HCT116 (cell line): ENCODE measurements at regions not wholly inside any gene's neighbourhood (a gene's known extent, or its start where the extent isn't known, plus 50 kb on each side); places are given as distances from the start of the nearest gene placed in this dataset.

Experiments used
- ATAC-seq: fragments of 200-7000 bp; cut with Tn5 transposase; 2 replicates; pipeline ENCODE4 v1.9.1; 2020; ENCODE audit warnings: mild to moderate bottlenecking, moderate library complexity
- BruUV-seq: library from RNA; stranded (reverse); fragments of 400-500 nt; replicated peaks from 2 replicates; lab custom pipeline; 2021; lab: Mats Ljungman, UMichigan
- CTCF ChIA-PET: fragments of 300-600 bp; sonication (Branson Sonifier 250); formaldehyde crosslinking; loops from one replicate; lab custom pipeline; 2021; ENCODE audit warnings: antibody characterized with exemption; lab: Charles Lee
- POLR2A ChIA-PET: fragments of 300-600, 350-600 bp; sonication (Branson Sonifier 250); formaldehyde crosslinking; loops from one replicate; lab custom pipeline; 2021; ENCODE audit warnings: antibody characterized with exemption; lab: Charles Lee
- RAD21 ChIA-PET, 2 experiments: fragments of 300-600 bp; sonication (Branson Sonifier 250); formaldehyde crosslinking; loops; one replicate each; lab custom pipeline; 2023; ENCODE audit warnings: low total read pairs in 2 of 2; ENCODE audit not compliant: uncharacterized antibody in 2 of 2, unreplicated experiment in 2 of 2, low non-redundant PET in 1 of 2; lab: Charles Lee
- DNase-seq: peaks from one replicate; pipeline ENCODE4 v3.0.0-alpha.2; 2010; ENCODE audit warnings: low read depth, low spot score
- H2AFZ ChIP-seq: fragments of 200-600 bp; shearing (Covaris generic), sonication (generic); 2 replicates; pipeline ENCODE4 v1.6.1; 2017; ENCODE audit warnings: low read depth, mixed run types, mixed read lengths, antibody characterized with exemption, low read length; ENCODE audit not compliant: poor library complexity, severe bottlenecking
- H3K27ac ChIP-seq: 2 replicates; pipeline ENCODE4 v1.5.1; 2012; ENCODE audit warnings: low read depth, low read length
- H3K27me3 ChIP-seq: fragments of 200-600 bp; sonication (generic); 2 replicates; pipeline ENCODE4 v1.6.1; 2016; ENCODE audit warnings: mixed run types, low read length, mixed read lengths; ENCODE audit not compliant: insufficient read depth
- H3K36me3 ChIP-seq, 2 experiments: fragments of 200-500 bp in 1 of 2; fragments of 200-600 bp in 1 of 2; sonication (Bioruptor generic) in 1 of 2; sonication (generic) in 1 of 2; 2 replicates each; pipeline versions ENCODE4 v1.5.1 to v1.6.1; 2014 to 2016; ENCODE audit warnings: low read length in 2 of 2, inconsistent platforms in 1 of 2, mixed read lengths in 1 of 2, mixed run types in 1 of 2; ENCODE audit not compliant: insufficient read depth in 2 of 2, control insufficient read depth in 1 of 2
- H3K4me1 ChIP-seq, 2 experiments: fragments of 200-600 bp in 1 of 2; sonication (generic) in 1 of 2; 2 replicates each; pipeline versions ENCODE4 v1.5.1 to v1.6.1; 2012 to 2017; ENCODE audit warnings: low read length in 2 of 2, inconsistent platforms in 1 of 2, mild to moderate bottlenecking in 1 of 2, mixed read lengths in 1 of 2, mixed run types in 1 of 2, moderate library complexity in 1 of 2; ENCODE audit not compliant: insufficient read depth in 2 of 2, control insufficient read depth in 1 of 2
- H3K4me2 ChIP-seq: fragments of 200-600 bp; sonication (generic); 2 replicates; pipeline ENCODE4 v1.6.1; 2017; ENCODE audit warnings: mixed run types, low read length, mixed read lengths
- H3K4me3 ChIP-seq, 2 experiments: fragments of 200-600 bp in 1 of 2; sonication (generic) in 1 of 2; replicated peaks in 1 of 2; 2 replicates each; pipeline ENCODE4 v1.5.1; 2011 to 2016; ENCODE audit warnings: low read length in 2 of 2, control low read depth in 1 of 2, low read depth in 1 of 2, mild to moderate bottlenecking in 1 of 2, mixed read lengths in 1 of 2, mixed run types in 1 of 2
- H3K79me2 ChIP-seq: fragments of 200-600 bp; sonication (generic); 2 replicates; pipeline ENCODE4 v1.6.1; 2017; ENCODE audit warnings: mild to moderate bottlenecking, mixed run types, low read length, moderate library complexity, mixed read lengths; ENCODE audit not compliant: insufficient read depth
- H3K9ac ChIP-seq: fragments of 200-600 bp; sonication (generic); 2 replicates; pipeline ENCODE4 v1.6.1; 2016; ENCODE audit warnings: low read length, mixed read lengths
- H3K9me2 ChIP-seq: fragments of 200-600 bp; sonication (generic), shearing (Covaris generic); 2 replicates; pipeline ENCODE4 v1.6.1; 2017; ENCODE audit warnings: mixed run types, mild to moderate bottlenecking, moderate library complexity; ENCODE audit not compliant: insufficient read depth
- H3K9me3 ChIP-seq, 2 experiments: fragments of 200-500 bp in 1 of 2; fragments of 200-600 bp in 1 of 2; sonication (Bioruptor generic) in 1 of 2; sonication (generic) in 1 of 2; 2 replicates each; pipeline ENCODE4 v1.6.1; 2014 to 2017; ENCODE audit warnings: low read length in 2 of 2, mixed read lengths in 2 of 2, inconsistent platforms in 1 of 2, low read depth in 1 of 2, mild to moderate bottlenecking in 1 of 2, mixed run types in 1 of 2, moderate library complexity in 1 of 2; ENCODE audit not compliant: control insufficient read depth in 1 of 2, insufficient read depth in 1 of 2
- H4K20me1 ChIP-seq: fragments of 200-600 bp; sonication (generic), shearing (Covaris generic); 2 replicates; pipeline ENCODE4 v1.6.1; 2017; ENCODE audit warnings: mixed run types, mild to moderate bottlenecking, moderate library complexity; ENCODE audit not compliant: insufficient read depth
- CBX3 ChIP-seq: IDR thresholded peaks from 2 replicates; pipeline ENCODE4 v1.6.1; 2012; ENCODE audit warnings: low read depth
- CEBPB ChIP-seq: IDR thresholded peaks from 2 replicates; pipeline ENCODE4 v1.6.1; 2012; ENCODE audit warnings: low read depth
- ELF1 ChIP-seq: IDR thresholded peaks from 2 replicates; pipeline ENCODE4 v1.6.1; 2012; ENCODE audit warnings: low read depth, borderline replicate concordance
- EZH2 ChIP-seq: fragments of 200-600 bp; sonication (generic); IDR thresholded peaks from 2 replicates; pipeline ENCODE4 v1.6.1; 2017; ENCODE audit warnings: antibody characterized with exemption, mixed run types
- EZH2phosphoT487 ChIP-seq: fragments of 200-600 bp; IDR thresholded peaks from 2 replicates; pipeline ENCODE4 v1.6.1; 2018; ENCODE audit warnings: antibody characterized with exemption, borderline replicate concordance
- FOSL1 ChIP-seq: IDR thresholded peaks from 2 replicates; pipeline ENCODE4 v1.6.1; 2012; ENCODE audit warnings: low read depth
- POLR2AphosphoS5 ChIP-seq: IDR thresholded peaks from 2 replicates; pipeline ENCODE4 v1.6.1; 2011; ENCODE audit warnings: mild to moderate bottlenecking, low read depth, low read length, moderate library complexity
- SP1 ChIP-seq: IDR thresholded peaks from 2 replicates; pipeline ENCODE4 v1.6.1; 2012; ENCODE audit warnings: low read depth
- SRF ChIP-seq: IDR thresholded peaks from 2 replicates; pipeline ENCODE4 v1.6.1; 2012; ENCODE audit warnings: low read depth
- ZFX ChIP-seq: fragments of 450-650 bp; IDR thresholded peaks from 2 replicates; pipeline ENCODE4 v1.6.1; 2017
- ZNF274 ChIP-seq: fragments of 200-500 bp; sonication (Bioruptor generic); IDR thresholded peaks from 2 replicates; pipeline ENCODE4 v1.6.1; 2014; ENCODE audit warnings: mild to moderate bottlenecking, low read depth, low read length, inconsistent platforms
- intact Hi-C: fragments of 100-400 bp; cut with micrococcal nuclease; formaldehyde crosslinking; loops from 2 replicates; pipeline ENCODE4 v1.10.0; 2022
- TF ChIP-seq, protein P1 (sequence below): IDR thresholded peaks from 2 replicates; pipeline ENCODE4 v1.6.1; 2011; ENCODE audit warnings: mild to moderate bottlenecking, low read length, moderate library complexity; ENCODE audit not compliant: insufficient replicate concordance; ENCODE audit errors: extremely low read depth
- TF ChIP-seq, protein P2 (sequence below), 3 experiments: fragments of 200-600 bp in 1 of 3; sonication (generic) in 1 of 3; IDR thresholded peaks in 2 of 3; conservative IDR thresholded peaks in 1 of 3; 2 replicates each; pipeline ENCODE4 v1.5.1; 2012 to 2017; ENCODE audit warnings: low read depth in 2 of 3, low read length in 2 of 3, antibody characterized with exemption in 1 of 3, borderline replicate concordance in 1 of 3, control low read depth in 1 of 3, mild to moderate bottlenecking in 1 of 3, mixed read lengths in 1 of 3, mixed run types in 1 of 3, moderate library complexity in 1 of 3; ENCODE audit not compliant: insufficient read depth in 1 of 3
- TF ChIP-seq, protein P3 (sequence below): IDR thresholded peaks from 2 replicates; pipeline ENCODE4 v1.6.1; 2012
- TF ChIP-seq, protein P4 (sequence below): IDR thresholded peaks from 2 replicates; pipeline ENCODE4 v1.6.1; 2012; ENCODE audit warnings: low read depth

DNA sequence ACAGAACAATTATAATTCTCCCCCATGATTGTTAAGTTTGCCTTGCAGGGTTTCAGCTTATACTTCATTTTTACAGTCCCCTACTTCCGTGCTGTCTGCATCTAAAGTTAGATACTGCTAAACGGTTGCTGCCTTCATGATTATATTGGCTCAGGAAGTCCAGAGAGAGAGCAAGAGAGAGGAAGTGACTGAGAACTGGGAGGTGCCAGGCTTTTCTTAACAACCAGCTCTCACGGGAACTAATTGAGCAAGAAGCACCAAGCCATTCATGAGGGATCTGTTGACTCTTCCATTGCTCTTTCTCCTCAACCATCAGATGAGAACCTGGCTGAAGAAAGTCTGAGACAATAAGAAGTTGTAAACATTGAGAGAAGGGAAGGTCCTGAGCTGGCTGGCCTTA is 125.5 kb upstream of the SIX2 start (continued):
- TF ChIP-seq, protein P1, sequence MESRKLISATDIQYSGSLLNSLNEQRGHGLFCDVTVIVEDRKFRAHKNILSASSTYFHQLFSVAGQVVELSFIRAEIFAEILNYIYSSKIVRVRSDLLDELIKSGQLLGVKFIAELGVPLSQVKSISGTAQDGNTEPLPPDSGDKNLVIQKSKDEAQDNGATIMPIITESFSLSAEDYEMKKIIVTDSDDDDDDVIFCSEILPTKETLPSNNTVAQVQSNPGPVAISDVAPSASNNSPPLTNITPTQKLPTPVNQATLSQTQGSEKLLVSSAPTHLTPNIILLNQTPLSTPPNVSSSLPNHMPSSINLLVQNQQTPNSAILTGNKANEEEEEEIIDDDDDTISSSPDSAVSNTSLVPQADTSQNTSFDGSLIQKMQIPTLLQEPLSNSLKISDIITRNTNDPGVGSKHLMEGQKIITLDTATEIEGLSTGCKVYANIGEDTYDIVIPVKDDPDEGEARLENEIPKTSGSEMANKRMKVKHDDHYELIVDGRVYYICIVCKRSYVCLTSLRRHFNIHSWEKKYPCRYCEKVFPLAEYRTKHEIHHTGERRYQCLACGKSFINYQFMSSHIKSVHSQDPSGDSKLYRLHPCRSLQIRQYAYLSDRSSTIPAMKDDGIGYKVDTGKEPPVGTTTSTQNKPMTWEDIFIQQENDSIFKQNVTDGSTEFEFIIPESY = no peak
- TF ChIP-seq EZH2phosphoT487 = no peak
- no peak for TF ChIP-seq CEBPB
- no peak for TF ChIP-seq CBX3
- TF ChIP-seq SRF = no peak

DNA sequence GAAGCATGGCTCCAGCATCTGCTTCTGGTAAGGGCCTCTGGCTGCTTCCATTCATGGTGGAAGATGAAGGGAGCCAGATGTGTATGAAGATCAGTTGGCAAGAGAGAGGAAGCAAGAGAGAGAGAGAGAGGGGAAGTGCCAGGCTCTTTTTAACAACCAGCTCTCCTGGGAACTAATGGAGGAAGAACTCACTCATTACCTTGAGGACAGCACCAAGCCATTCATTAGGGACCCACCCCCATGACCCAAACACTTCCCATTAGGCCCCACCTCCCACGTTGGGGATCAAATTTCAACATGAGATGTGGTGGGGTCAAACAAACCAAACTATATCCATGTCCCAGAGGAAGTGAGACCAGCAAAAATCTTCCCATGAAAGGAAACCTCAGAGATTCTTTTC is 124.8 kb upstream of the SIX2 start:
- DNase-seq (no peak), ATAC-seq (no peak)
- Histone ChIP-seq H3K9ac (no peak overlapping the region), H3K27ac (no peak overlapping the region), H3K4me2 (no peak overlapping the region), H3K4me1 (peaks cover 0 to under 1% of the 10 kb centered on the region in 2 experiments; a peak in 1 of 4 replicates), H3K9me3 (no peaks in the 10 kb centered on the region), H3K4me3 (no peak overlapping the region), H4K20me1 (no peaks in the 10 kb centered on the region), H3K36me3 (no peaks in the 10 kb centered on the region), H3K27me3 (peaks cover 6% of the 10 kb centered on the region; the same call in 1 of the 2 replicates), H2AFZ (no peak overlapping the region), H3K79me2 (no peaks in the 10 kb centered on the region), H3K9me2 (no peaks in the 10 kb centered on the region)
- CTCF ChIA-PET = no interaction called here
- POLR2A ChIA-PET = no interaction called here
- intact Hi-C loops = no loop called here
- TF ChIP-seq EZH2 (no peak), FOSL1 (no peak), ZFX (no peak), CEBPB (no peak), ZNF274 (no peak), POLR2AphosphoS5 (no peak), SRF (no peak), ELF1 (no peak), SP1 (no peak), CBX3 (no peak), EZH2phosphoT487 (no peak)
- TF ChIP-seq, protein P2, sequence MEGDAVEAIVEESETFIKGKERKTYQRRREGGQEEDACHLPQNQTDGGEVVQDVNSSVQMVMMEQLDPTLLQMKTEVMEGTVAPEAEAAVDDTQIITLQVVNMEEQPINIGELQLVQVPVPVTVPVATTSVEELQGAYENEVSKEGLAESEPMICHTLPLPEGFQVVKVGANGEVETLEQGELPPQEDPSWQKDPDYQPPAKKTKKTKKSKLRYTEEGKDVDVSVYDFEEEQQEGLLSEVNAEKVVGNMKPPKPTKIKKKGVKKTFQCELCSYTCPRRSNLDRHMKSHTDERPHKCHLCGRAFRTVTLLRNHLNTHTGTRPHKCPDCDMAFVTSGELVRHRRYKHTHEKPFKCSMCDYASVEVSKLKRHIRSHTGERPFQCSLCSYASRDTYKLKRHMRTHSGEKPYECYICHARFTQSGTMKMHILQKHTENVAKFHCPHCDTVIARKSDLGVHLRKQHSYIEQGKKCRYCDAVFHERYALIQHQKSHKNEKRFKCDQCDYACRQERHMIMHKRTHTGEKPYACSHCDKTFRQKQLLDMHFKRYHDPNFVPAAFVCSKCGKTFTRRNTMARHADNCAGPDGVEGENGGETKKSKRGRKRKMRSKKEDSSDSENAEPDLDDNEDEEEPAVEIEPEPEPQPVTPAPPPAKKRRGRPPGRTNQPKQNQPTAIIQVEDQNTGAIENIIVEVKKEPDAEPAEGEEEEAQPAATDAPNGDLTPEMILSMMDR (IDR thresholded peaks at IDR 0.05 in 2 of 3, conservative IDR thresholded peaks at IDR 0.05 in 1 of 3; ENCODE audit: borderline replicate concordance in 1 of 3, insufficient read depth in 1 of 3, low read depth in 2 of 3, low read length in 2 of 3) = no peak
- TF ChIP-seq, protein P1 = no peak
- TF ChIP-seq, protein P3, sequence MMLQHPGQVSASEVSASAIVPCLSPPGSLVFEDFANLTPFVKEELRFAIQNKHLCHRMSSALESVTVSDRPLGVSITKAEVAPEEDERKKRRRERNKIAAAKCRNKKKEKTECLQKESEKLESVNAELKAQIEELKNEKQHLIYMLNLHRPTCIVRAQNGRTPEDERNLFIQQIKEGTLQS = no peak
- TF ChIP-seq, protein P4, sequence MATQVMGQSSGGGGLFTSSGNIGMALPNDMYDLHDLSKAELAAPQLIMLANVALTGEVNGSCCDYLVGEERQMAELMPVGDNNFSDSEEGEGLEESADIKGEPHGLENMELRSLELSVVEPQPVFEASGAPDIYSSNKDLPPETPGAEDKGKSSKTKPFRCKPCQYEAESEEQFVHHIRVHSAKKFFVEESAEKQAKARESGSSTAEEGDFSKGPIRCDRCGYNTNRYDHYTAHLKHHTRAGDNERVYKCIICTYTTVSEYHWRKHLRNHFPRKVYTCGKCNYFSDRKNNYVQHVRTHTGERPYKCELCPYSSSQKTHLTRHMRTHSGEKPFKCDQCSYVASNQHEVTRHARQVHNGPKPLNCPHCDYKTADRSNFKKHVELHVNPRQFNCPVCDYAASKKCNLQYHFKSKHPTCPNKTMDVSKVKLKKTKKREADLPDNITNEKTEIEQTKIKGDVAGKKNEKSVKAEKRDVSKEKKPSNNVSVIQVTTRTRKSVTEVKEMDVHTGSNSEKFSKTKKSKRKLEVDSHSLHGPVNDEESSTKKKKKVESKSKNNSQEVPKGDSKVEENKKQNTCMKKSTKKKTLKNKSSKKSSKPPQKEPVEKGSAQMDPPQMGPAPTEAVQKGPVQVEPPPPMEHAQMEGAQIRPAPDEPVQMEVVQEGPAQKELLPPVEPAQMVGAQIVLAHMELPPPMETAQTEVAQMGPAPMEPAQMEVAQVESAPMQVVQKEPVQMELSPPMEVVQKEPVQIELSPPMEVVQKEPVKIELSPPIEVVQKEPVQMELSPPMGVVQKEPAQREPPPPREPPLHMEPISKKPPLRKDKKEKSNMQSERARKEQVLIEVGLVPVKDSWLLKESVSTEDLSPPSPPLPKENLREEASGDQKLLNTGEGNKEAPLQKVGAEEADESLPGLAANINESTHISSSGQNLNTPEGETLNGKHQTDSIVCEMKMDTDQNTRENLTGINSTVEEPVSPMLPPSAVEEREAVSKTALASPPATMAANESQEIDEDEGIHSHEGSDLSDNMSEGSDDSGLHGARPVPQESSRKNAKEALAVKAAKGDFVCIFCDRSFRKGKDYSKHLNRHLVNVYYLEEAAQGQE = no peak
- RAD21 ChIA-PET = no interaction called here
- BruUV-seq = no TSS peak
